ENCODE measurements at regions not wholly inside any gene's neighbourhood (a gene's known extent, or its start where the extent isn't known, plus 50 kb on each side); places are given as distances from the start of the nearest gene placed in this dataset.

- no peak for DNase-seq (ENCODE audit: low spot score)
- TF ChIP-seq, protein P1, sequence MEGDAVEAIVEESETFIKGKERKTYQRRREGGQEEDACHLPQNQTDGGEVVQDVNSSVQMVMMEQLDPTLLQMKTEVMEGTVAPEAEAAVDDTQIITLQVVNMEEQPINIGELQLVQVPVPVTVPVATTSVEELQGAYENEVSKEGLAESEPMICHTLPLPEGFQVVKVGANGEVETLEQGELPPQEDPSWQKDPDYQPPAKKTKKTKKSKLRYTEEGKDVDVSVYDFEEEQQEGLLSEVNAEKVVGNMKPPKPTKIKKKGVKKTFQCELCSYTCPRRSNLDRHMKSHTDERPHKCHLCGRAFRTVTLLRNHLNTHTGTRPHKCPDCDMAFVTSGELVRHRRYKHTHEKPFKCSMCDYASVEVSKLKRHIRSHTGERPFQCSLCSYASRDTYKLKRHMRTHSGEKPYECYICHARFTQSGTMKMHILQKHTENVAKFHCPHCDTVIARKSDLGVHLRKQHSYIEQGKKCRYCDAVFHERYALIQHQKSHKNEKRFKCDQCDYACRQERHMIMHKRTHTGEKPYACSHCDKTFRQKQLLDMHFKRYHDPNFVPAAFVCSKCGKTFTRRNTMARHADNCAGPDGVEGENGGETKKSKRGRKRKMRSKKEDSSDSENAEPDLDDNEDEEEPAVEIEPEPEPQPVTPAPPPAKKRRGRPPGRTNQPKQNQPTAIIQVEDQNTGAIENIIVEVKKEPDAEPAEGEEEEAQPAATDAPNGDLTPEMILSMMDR (IDR thresholded peaks at IDR 0.05; ENCODE audit: extremely low read depth, insufficient read depth, missing control alignments), result no peak
- in situ Hi-C loops (cut with MboI; ENCODE audit: low pct_unique_long_range_greater_than_20kb, low sequenced_read_pairs, unreplicated experiment), result no loop called here
These were observed 128.4 kb downstream of the FHDC1 start for GRCh38 chr4:153064571-153064970.

DNA sequence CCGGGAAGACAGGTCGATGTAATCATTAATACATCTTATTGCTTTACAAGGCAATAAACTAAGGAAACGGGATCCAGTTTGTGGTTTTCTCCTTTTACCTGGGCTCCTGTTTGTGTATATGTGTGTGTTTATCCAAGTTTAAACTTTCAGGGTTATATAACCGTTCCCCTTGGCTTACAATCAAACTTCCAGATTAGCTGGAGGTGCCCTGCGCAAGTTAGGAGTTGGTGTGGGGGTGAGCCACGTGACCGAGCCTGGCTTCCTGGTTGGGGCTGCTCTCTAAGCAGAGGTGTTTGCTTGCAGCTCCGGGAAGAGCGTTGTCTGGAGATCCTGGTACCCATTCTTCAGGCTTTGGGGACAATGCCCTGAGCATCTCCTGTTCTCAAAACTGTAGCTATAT, 129.2 kb downstream of the FHDC1 start:
- DNase-seq (ENCODE audit: low spot score), result no peak
- TF ChIP-seq, protein P1 (IDR thresholded peaks at IDR 0.05; ENCODE audit: extremely low read depth, insufficient read depth, missing control alignments), result no peak
- in situ Hi-C loops (cut with MboI; ENCODE audit: low pct_unique_long_range_greater_than_20kb, low sequenced_read_pairs, unreplicated experiment), result no loop called here

DNA sequence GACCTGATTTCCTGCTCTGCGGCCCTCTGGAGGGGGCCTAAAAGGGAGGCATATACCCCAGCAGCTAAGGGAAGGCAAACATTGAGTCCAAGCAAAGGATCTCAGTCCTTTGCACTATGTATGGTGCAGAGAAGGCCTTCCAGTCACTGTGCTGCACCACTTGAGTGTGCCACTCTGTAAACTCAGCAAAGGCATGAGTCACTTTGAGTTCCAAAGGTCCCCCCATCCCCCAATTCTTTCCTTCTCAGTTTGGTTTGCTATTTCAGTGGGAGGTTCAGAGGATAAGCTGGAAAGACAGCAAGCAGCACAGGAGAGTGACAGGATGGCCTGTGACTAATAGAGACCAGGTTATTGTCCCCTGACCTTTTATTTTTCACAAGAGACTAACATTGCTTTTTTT, 131.3 kb downstream of the FHDC1 start:
- DNase-seq (ENCODE audit: low spot score), result no peak
- TF ChIP-seq, protein P1 (IDR thresholded peaks at IDR 0.05; ENCODE audit: extremely low read depth, insufficient read depth, missing control alignments), result no peak
- in situ Hi-C loops (cut with MboI; ENCODE audit: low pct_unique_long_range_greater_than_20kb, low sequenced_read_pairs, unreplicated experiment), result no loop called here

GRCh38 chr4:153068751-153069150, 132.6 kb downstream of the FHDC1 start:
- TF ChIP-seq, protein P1 (IDR thresholded peaks at IDR 0.05; ENCODE audit: extremely low read depth, insufficient read depth, missing control alignments), result no peak
- in situ Hi-C loops (cut with MboI; ENCODE audit: low pct_unique_long_range_greater_than_20kb, low sequenced_read_pairs, unreplicated experiment), result no loop called here
- DNase-seq (ENCODE audit: low spot score), result no peak

DNA sequence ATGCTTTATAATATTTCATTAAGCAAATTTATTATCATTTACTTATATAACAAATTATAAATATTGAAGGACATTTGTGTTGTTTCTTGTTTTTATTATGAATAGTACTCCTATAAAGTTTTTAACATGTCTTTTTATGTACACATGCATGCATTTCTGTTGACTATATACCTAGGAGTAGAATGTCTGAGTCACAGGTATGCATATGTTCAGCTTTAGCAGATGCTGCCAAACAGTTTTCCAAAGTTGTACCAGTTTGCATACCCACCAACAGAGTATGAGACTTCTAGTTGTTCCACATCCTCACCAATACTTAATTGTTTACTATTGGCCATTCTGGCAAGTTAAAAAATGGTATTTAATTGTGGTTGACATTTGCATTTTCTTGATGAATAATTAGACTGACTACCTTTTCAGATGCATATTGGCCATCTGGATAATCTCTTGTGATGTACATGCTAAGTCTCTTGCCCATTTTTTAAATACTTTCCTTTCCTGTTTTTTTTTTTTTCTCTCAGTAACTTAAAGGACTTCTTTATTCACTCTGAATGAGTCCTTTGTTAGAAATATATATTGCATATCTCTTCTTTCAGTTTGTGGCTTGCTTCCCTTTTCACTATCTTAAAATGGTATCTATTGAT, 132.2 kb upstream of the TRIM2 start:
- no peak for DNase-seq (ENCODE audit: low spot score)
- in situ Hi-C loops (cut with MboI; ENCODE audit: low pct_unique_long_range_greater_than_20kb, low sequenced_read_pairs, unreplicated experiment), result no loop called here
- TF ChIP-seq, protein P1 (IDR thresholded peaks at IDR 0.05; ENCODE audit: extremely low read depth, insufficient read depth, missing control alignments), result no peak

- in situ Hi-C loops (cut with MboI; ENCODE audit: low pct_unique_long_range_greater_than_20kb, low sequenced_read_pairs, unreplicated experiment), result no loop called here
- no peak for DNase-seq (ENCODE audit: low spot score)
- TF ChIP-seq, protein P1 (IDR thresholded peaks at IDR 0.05; ENCODE audit: extremely low read depth, insufficient read depth, missing control alignments), result no peak
These were observed 131.6 kb upstream of the TRIM2 start for GRCh38 chr4:153072661-153073060.
